HG02798 (cell line): ENCODE measurements at regions not wholly inside any gene's neighbourhood (a gene's known extent, or its start where the extent isn't known, plus 50 kb on each side); places are given as distances from the start of the nearest gene placed in this dataset.

Experiments used
- ATAC-seq: cut with Tn5 transposase; IDR thresholded peaks from one replicate; pipeline ENCODE4 v1.9.1; 2021; ENCODE audit warnings: mild to moderate bottlenecking; ENCODE audit not compliant: unreplicated experiment, poor library complexity

GRCh38 chr5:133882846-133883245 is 85.6 kb downstream of the C5orf15 start:
- ATAC-seq = no peak

GRCh38 chr5:133882389-133882695 is 86.1 kb downstream of the C5orf15 start:
- ATAC-seq = no peak

- no peak for ATAC-seq
Measured at GRCh38 chr5:133881576-133882388, 86.6 kb downstream of the C5orf15 start.

- no peak for ATAC-seq
Measured at GRCh38 chr5:133878236-133878555, 90.2 kb downstream of the C5orf15 start.

GRCh38 chr5:133877351-133878235 is 90.8 kb downstream of the C5orf15 start:
- ATAC-seq = no peak

- ATAC-seq = no peak
Measured at GRCh38 chr5:133876266-133876665, 92.2 kb downstream of the C5orf15 start.

- no peak for ATAC-seq
Measured at GRCh38 chr5:133875179-133875578, 93.2 kb downstream of the C5orf15 start.

- ATAC-seq = no peak
Measured at GRCh38 chr5:133873449-133873848, 95.0 kb downstream of the C5orf15 start.

- ATAC-seq = no peak
Measured at GRCh38 chr5:133870661-133871060, 97.8 kb downstream of the C5orf15 start.

GRCh38 chr5:133869519-133870335 is 98.7 kb downstream of the C5orf15 start:
- ATAC-seq = no peak

GRCh38 chr5:133868946-133869518 is 99.4 kb downstream of the C5orf15 start:
- no peak for ATAC-seq

GRCh38 chr5:133867851-133868545 is 100.4 kb downstream of the C5orf15 start:
- ATAC-seq = no peak

- ATAC-seq = no peak
Measured at GRCh38 chr5:133867341-133867740, 101.1 kb downstream of the C5orf15 start.

GRCh38 chr5:133866903-133867245 is 101.6 kb downstream of the C5orf15 start:
- no peak for ATAC-seq

- ATAC-seq = no peak
Measured at GRCh38 chr5:133866160-133866902, 102.1 kb downstream of the C5orf15 start.

- ATAC-seq = no peak
Measured at GRCh38 chr5:133865113-133865512, 103.3 kb downstream of the C5orf15 start.

GRCh38 chr5:133864711-133865110 is 103.7 kb downstream of the C5orf15 start:
- no peak for ATAC-seq

GRCh38 chr5:133863857-133864585 is 104.4 kb downstream of the C5orf15 start:
- ATAC-seq = no peak
